ENCODE measurements at regions not wholly inside any gene's neighbourhood (a gene's known extent, or its start where the extent isn't known, plus 50 kb on each side); places are given as distances from the start of the nearest gene placed in this dataset.
"Not testable (repeated sequence)": the region's sequence is repeated elsewhere in the genome, so short reads cannot be mapped to it uniquely, and the experiment has no call there.

DNA sequence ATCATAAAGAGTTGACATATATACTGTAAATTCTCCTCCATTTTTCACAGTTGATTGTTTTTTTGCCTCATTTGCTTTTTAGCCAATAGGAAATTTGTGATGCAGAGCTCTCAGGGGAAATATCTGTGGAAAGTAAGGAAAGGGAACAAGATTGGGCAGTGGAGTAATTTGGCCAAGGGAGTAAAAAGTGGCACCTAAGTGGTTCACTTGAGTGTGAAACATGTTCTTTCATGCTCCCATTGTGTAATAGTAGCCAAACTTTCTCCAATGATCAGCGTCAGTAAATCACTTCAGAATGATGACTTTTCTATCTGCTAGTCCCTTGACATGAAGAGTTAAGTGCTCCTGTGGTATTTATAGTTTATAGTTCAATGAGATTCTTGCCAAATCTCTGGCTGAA, 141.9 kb upstream of the KCNJ3 start:
- H3K4me1 ChIP-seq (ENCODE audit: insufficient read depth, low read length) = no peaks in the 10 kb centered on the region
- H3K36me3 ChIP-seq (ENCODE audit: insufficient read depth, low read length) = no peaks in the 10 kb centered on the region
- H3K27me3 Mint-ChIP-seq = no peaks in the 10 kb centered on the region
- H3K9me3 Mint-ChIP-seq = peaks cover 0 to 5% (median 3%) of the 10 kb centered on the region in 8 donors
- POLR2A ChIA-PET (ENCODE audit: partially characterized antibody) = no interaction called here
- H3K4me3 ChIP-seq (ENCODE audit: low read length in 2 of 2) = no peak overlapping the region
- no peak for DNase-seq
- H3K27me3 ChIP-seq (ENCODE audit: insufficient read depth, low read length) = no peaks in the 10 kb centered on the region
- H3K9me3 ChIP-seq (ENCODE audit: control insufficient read depth in 1 of 2, low read length in 2 of 2) = no peaks in the 10 kb centered on the region
- no peaks in the 10 kb centered on the region for H3K4me1 Mint-ChIP-seq
- intact Hi-C loops (cut with micrococcal nuclease) = no loop called here
- CTCF ChIA-PET (ENCODE audit: partially characterized antibody) = no interaction called here
- H3K27ac ChIP-seq (ENCODE audit: low read depth, low read length) = no peak overlapping the region
- H3K36me3 Mint-ChIP-seq = no peaks in the 10 kb centered on the region
- H3K4me3 Mint-ChIP-seq = no peak overlapping the region
- H3K27ac Mint-ChIP-seq = no peak overlapping the region

DNA sequence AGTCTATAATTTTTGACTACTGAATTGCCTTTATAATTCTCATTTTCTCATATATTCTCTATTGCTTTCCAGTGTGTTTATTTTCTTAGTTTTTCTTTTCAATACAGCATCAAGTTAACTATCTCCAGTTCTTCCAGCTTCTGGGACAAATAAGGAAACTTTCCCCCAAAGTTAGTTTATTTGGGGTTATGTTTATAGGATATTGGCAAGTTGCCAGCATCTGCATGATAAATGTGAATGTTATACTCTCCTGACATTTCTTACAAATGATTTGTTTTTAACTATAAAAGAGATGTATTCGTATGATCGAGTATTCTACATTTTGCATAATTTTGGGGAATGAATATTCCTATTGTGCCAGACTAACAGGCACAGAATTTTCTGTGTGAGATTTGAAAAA, 140.6 kb upstream of the KCNJ3 start:
- no peak overlapping the region for H3K27ac ChIP-seq (ENCODE audit: low read depth, low read length)
- H3K4me3 Mint-ChIP-seq = no peak overlapping the region
- H3K27ac Mint-ChIP-seq = no peak overlapping the region
- no peaks in the 10 kb centered on the region for H3K27me3 Mint-ChIP-seq
- H3K9me3 Mint-ChIP-seq = peaks cover 0 to 5% (median 2%) of the 10 kb centered on the region in 8 donors
- no peaks in the 10 kb centered on the region for H3K4me1 Mint-ChIP-seq
- no peaks in the 10 kb centered on the region for H3K27me3 ChIP-seq (ENCODE audit: insufficient read depth, low read length)
- intact Hi-C loops (cut with micrococcal nuclease) = no loop called here
- H3K9me3 ChIP-seq (ENCODE audit: control insufficient read depth in 1 of 2, low read length in 2 of 2) = no peaks in the 10 kb centered on the region
- H3K4me1 ChIP-seq (ENCODE audit: insufficient read depth, low read length) = no peaks in the 10 kb centered on the region
- DNase-seq = no peak
- POLR2A ChIA-PET (ENCODE audit: partially characterized antibody) = no interaction called here
- CTCF ChIA-PET (ENCODE audit: partially characterized antibody) = no interaction called here
- H3K36me3 ChIP-seq (ENCODE audit: insufficient read depth, low read length) = no peaks in the 10 kb centered on the region
- no peak overlapping the region for H3K4me3 ChIP-seq (ENCODE audit: low read length in 2 of 2)
- no peaks in the 10 kb centered on the region for H3K36me3 Mint-ChIP-seq

- no peak overlapping the region for H3K4me3 ChIP-seq (ENCODE audit: low read length in 2 of 2)
- ChIA-PET CTCF (ENCODE audit: partially characterized antibody) (no interaction called here), POLR2A (ENCODE audit: partially characterized antibody) (no interaction called here)
- no peak overlapping the region for H3K4me3 Mint-ChIP-seq
- no peaks in the 10 kb centered on the region for H3K36me3 Mint-ChIP-seq
- no peaks in the 10 kb centered on the region for H3K36me3 ChIP-seq (ENCODE audit: insufficient read depth, low read length)
- H3K27ac Mint-ChIP-seq = no peak overlapping the region
- no peaks in the 10 kb centered on the region for H3K4me1 Mint-ChIP-seq
- no peaks in the 10 kb centered on the region for H3K27me3 ChIP-seq (ENCODE audit: insufficient read depth, low read length)
- no peak overlapping the region for H3K27ac ChIP-seq (ENCODE audit: low read depth, low read length)
- no peaks in the 10 kb centered on the region for H3K27me3 Mint-ChIP-seq
- H3K9me3 ChIP-seq (ENCODE audit: control insufficient read depth in 1 of 2, low read length in 2 of 2) = no peaks in the 10 kb centered on the region
- no peaks in the 10 kb centered on the region for H3K4me1 ChIP-seq (ENCODE audit: insufficient read depth, low read length)
- peaks cover 2 to 24% (median 7%) of the 10 kb centered on the region in 8 donors for H3K9me3 Mint-ChIP-seq
- intact Hi-C loops (cut with micrococcal nuclease) = no loop called here
- no peak for DNase-seq
These were observed 133.1 kb upstream of the KCNJ3 start for GRCh38 chr2:154565433-154565832.

DNA sequence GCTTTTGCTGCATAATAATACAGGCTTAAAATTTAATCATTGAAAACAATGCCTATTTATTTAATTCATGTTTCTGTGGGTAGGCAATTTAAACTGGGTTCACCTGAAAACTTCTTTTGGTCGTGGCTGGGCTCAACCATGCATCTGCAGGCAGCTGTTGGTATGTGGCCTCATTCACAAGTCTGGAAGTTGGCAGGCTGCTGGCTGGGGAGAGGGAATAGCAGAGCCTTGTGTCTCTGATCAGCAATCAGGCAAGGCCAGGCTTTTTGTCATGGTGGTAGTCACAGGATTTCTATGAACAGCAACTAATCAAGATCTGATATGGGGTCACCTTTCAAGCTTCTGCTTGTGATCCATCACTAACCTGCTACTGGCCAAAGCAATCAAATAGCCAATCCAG, 130.1 kb upstream of the KCNJ3 start:
- ChIA-PET CTCF (ENCODE audit: partially characterized antibody) (interaction anchor here (0.9 kb wide), 1 partner anchor 9 kb away, joined by 3 read pairs; no protein-coding TSS in a partner anchor), POLR2A (ENCODE audit: partially characterized antibody) (no interaction called here)
- Mint-ChIP-seq H3K36me3 (no peaks in the 10 kb centered on the region), H3K27ac (no peak overlapping the region), H3K4me3 (no peak overlapping the region), H3K4me1 (no peaks in the 10 kb centered on the region), H3K27me3 (no peaks in the 10 kb centered on the region), H3K9me3 (peaks cover 0 to 20% (median 7%) of the 10 kb centered on the region in 8 donors)
- no peaks in the 10 kb centered on the region for H3K4me1 ChIP-seq (ENCODE audit: insufficient read depth, low read length)
- H3K4me3 ChIP-seq (ENCODE audit: low read length in 2 of 2) = no peak overlapping the region
- no peak overlapping the region for H3K27ac ChIP-seq (ENCODE audit: low read depth, low read length)
- no peak for DNase-seq
- H3K36me3 ChIP-seq (ENCODE audit: insufficient read depth, low read length) = no peaks in the 10 kb centered on the region
- no peaks in the 10 kb centered on the region for H3K9me3 ChIP-seq (ENCODE audit: control insufficient read depth in 1 of 2, low read length in 2 of 2)
- intact Hi-C loops (cut with micrococcal nuclease) = no loop called here
- H3K27me3 ChIP-seq (ENCODE audit: insufficient read depth, low read length) = no peaks in the 10 kb centered on the region

GRCh38 chr2:154570501-154570900, 128.0 kb upstream of the KCNJ3 start:
- ChIA-PET CTCF (ENCODE audit: partially characterized antibody) (interaction anchor here (1.0 kb wide), 1 partner anchor 18 kb away, joined by 3 read pairs; no protein-coding TSS in a partner anchor), POLR2A (ENCODE audit: partially characterized antibody) (no interaction called here)
- Mint-ChIP-seq H3K9me3 (peaks cover 1 to 20% (median 6%) of the 10 kb centered on the region in 8 donors), H3K27me3 (no peaks in the 10 kb centered on the region), H3K27ac (no peak overlapping the region), H3K36me3 (no peaks in the 10 kb centered on the region), H3K4me3 (no peak overlapping the region), H3K4me1 (no peaks in the 10 kb centered on the region)
- Histone ChIP-seq H3K9me3 (ENCODE audit: control insufficient read depth in 1 of 2, low read length in 2 of 2) (no peaks in the 10 kb centered on the region), H3K27me3 (ENCODE audit: insufficient read depth, low read length) (no peaks in the 10 kb centered on the region), H3K4me3 (ENCODE audit: low read length in 2 of 2) (no peak overlapping the region), H3K27ac (ENCODE audit: low read depth, low read length) (no peak overlapping the region), H3K4me1 (ENCODE audit: insufficient read depth, low read length) (no peaks in the 10 kb centered on the region), H3K36me3 (ENCODE audit: insufficient read depth, low read length) (no peaks in the 10 kb centered on the region)
- DNase-seq = no peak
- intact Hi-C loops (cut with micrococcal nuclease) = no loop called here

DNA sequence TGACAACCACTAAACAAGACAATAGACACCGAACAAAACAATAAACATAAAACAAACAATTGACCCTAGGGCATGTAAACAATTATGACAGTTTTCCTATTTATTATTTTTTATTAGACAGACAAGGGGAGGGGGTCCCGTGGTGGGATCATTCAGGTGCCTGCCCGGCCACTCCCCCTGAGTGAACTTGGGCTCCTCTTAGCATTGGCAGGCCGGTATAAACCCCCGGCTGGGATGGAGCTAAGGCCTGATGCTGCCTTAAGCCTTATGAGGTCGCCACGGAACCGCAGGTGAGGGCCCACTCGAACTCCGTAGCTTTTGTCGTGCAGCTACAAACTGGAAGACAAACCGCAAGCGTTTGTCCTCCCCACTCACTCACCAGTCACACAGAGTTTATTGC, 121.8 kb upstream of the KCNJ3 start:
- CTCF ChIA-PET (ENCODE audit: partially characterized antibody) = not testable (repeated sequence)

DNA sequence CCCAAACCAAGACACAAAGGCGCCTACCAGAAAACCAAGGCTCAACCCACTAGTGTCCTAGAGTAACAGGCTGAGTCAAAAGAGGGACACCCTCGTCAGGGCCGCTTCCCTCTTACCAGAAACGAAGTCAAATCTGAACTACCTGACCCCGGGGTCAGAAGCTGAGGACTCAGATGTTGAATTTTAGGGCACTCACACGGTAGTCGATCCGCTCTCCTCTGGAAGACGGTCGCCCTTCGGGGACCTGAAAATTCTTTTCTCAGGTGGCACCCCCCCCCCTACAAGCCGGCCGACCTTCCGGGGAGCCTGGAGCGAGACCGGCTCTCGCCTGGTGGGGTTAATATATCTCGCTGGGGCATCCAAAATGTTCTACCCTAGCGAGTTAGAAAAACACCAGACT, 121.1 kb upstream of the KCNJ3 start:
- H3K27ac Mint-ChIP-seq = no peak overlapping the region
- peaks cover 0 to 18% (median 7%) of the 10 kb centered on the region in 8 donors for H3K9me3 Mint-ChIP-seq
- intact Hi-C loops (cut with micrococcal nuclease) = no loop called here
- no peak overlapping the region for H3K4me3 Mint-ChIP-seq
- no peaks in the 10 kb centered on the region for H3K27me3 Mint-ChIP-seq
- H3K4me1 Mint-ChIP-seq = no peaks in the 10 kb centered on the region
- H3K36me3 Mint-ChIP-seq = no peaks in the 10 kb centered on the region
- CTCF ChIA-PET (ENCODE audit: partially characterized antibody) = no interaction called here
- POLR2A ChIA-PET (ENCODE audit: partially characterized antibody) = no interaction called here
- Histone ChIP-seq H3K9me3 (ENCODE audit: control insufficient read depth in 1 of 2, low read length in 2 of 2) (no peaks in the 10 kb centered on the region), H3K27me3 (ENCODE audit: insufficient read depth, low read length) (no peaks in the 10 kb centered on the region), H3K36me3 (ENCODE audit: insufficient read depth, low read length) (no peaks in the 10 kb centered on the region), H3K27ac (ENCODE audit: low read depth, low read length) (no peak overlapping the region), H3K4me1 (ENCODE audit: insufficient read depth, low read length) (no peaks in the 10 kb centered on the region), H3K4me3 (ENCODE audit: low read length in 2 of 2) (no peak overlapping the region)
- no peak for DNase-seq

More for the DNA sequence above, 121.8 kb upstream of the KCNJ3 start:
- H3K36me3 Mint-ChIP-seq; H3K27me3 Mint-ChIP-seq; H3K27ac ChIP-seq (ENCODE audit: low read depth, low read length); H3K36me3 ChIP-seq (ENCODE audit: insufficient read depth, low read length); H3K4me1 ChIP-seq (ENCODE audit: insufficient read depth, low read length); H3K27ac Mint-ChIP-seq; H3K27me3 ChIP-seq (ENCODE audit: insufficient read depth, low read length); DNase-seq; H3K4me3 ChIP-seq (ENCODE audit: low read length in 2 of 2); H3K4me3 Mint-ChIP-seq; H3K4me1 Mint-ChIP-seq; POLR2A ChIA-PET (ENCODE audit: partially characterized antibody); H3K9me3 ChIP-seq (ENCODE audit: control insufficient read depth in 1 of 2, low read length in 2 of 2); intact Hi-C loops (cut with micrococcal nuclease): not testable (repeated sequence)
- peaks cover 0 to 18% (median 7%) of the 10 kb centered on the region in 8 donors for H3K9me3 Mint-ChIP-seq

GRCh38 chr2:154580767-154581166, 117.7 kb upstream of the KCNJ3 start:
- no peak overlapping the region for H3K4me3 ChIP-seq (ENCODE audit: low read length in 2 of 2)
- ChIA-PET POLR2A (ENCODE audit: partially characterized antibody) (no interaction called here), CTCF (ENCODE audit: partially characterized antibody) (no interaction called here)
- intact Hi-C loops (cut with micrococcal nuclease) = no loop called here
- DNase-seq = no peak
- no peak overlapping the region for H3K27ac Mint-ChIP-seq
- no peaks in the 10 kb centered on the region for H3K9me3 ChIP-seq (ENCODE audit: control insufficient read depth in 1 of 2, low read length in 2 of 2)
- H3K36me3 Mint-ChIP-seq = no peaks in the 10 kb centered on the region
- H3K4me3 Mint-ChIP-seq = no peak overlapping the region
- no peaks in the 10 kb centered on the region for H3K36me3 ChIP-seq (ENCODE audit: insufficient read depth, low read length)
- no peaks in the 10 kb centered on the region for H3K27me3 Mint-ChIP-seq
- H3K27me3 ChIP-seq (ENCODE audit: insufficient read depth, low read length) = no peaks in the 10 kb centered on the region
- no peaks in the 10 kb centered on the region for H3K4me1 Mint-ChIP-seq
- no peaks in the 10 kb centered on the region for H3K4me1 ChIP-seq (ENCODE audit: insufficient read depth, low read length)
- H3K27ac ChIP-seq (ENCODE audit: low read depth, low read length) = no peak overlapping the region
- H3K9me3 Mint-ChIP-seq = peaks cover 0 to 18% (median 8%) of the 10 kb centered on the region in 8 donors
